ENCODE measurements at regions not wholly inside any gene's neighbourhood (a gene's known extent, or its start where the extent isn't known, plus 50 kb on each side); places are given as distances from the start of the nearest gene placed in this dataset.

GRCh38 chr2:63786471-63786870 is 55.2 kb upstream of the UGP2 start:
- Histone ChIP-seq H3K27me3 (no peaks in the 10 kb centered on the region), H3K27ac (replicated peaks in 1 of 4) (no peak overlapping the region), H3K9me3 (no peaks in the 10 kb centered on the region), H3K4me1 (peaks cover 0 to 3% (median 0%) of the 10 kb centered on the region in 4 donors), H3K4me3 (no peak overlapping the region), H3K36me3 (no peaks in the 10 kb centered on the region)
- DNase-seq (ENCODE audit: extremely low spot score) = no peak
- WGBS = 95% methylated on average over 3 of the region's 3 CpGs
- intact Hi-C loops (cut with DNase I) = no loop called here
- TF ChIP-seq POLR2AphosphoS5 (IDR thresholded peaks at IDR 0.05) (no peak), POLR2A (IDR thresholded peaks at IDR 0.05; ENCODE audit: low read depth) (no peak), EP300 (IDR thresholded peaks at IDR 0.05) (no peak)
- TF ChIP-seq, protein P1, sequence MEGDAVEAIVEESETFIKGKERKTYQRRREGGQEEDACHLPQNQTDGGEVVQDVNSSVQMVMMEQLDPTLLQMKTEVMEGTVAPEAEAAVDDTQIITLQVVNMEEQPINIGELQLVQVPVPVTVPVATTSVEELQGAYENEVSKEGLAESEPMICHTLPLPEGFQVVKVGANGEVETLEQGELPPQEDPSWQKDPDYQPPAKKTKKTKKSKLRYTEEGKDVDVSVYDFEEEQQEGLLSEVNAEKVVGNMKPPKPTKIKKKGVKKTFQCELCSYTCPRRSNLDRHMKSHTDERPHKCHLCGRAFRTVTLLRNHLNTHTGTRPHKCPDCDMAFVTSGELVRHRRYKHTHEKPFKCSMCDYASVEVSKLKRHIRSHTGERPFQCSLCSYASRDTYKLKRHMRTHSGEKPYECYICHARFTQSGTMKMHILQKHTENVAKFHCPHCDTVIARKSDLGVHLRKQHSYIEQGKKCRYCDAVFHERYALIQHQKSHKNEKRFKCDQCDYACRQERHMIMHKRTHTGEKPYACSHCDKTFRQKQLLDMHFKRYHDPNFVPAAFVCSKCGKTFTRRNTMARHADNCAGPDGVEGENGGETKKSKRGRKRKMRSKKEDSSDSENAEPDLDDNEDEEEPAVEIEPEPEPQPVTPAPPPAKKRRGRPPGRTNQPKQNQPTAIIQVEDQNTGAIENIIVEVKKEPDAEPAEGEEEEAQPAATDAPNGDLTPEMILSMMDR (IDR thresholded peaks at IDR 0.05) = no peak

- no peak for DNase-seq (ENCODE audit: extremely low spot score)
- intact Hi-C loops (cut with DNase I) = no loop called here
- Histone ChIP-seq H3K27ac (replicated peaks in 1 of 4) (no peak overlapping the region), H3K4me1 (peaks cover 0 to 3% (median 0%) of the 10 kb centered on the region in 4 donors), H3K27me3 (no peaks in the 10 kb centered on the region), H3K9me3 (no peaks in the 10 kb centered on the region), H3K4me3 (no peak overlapping the region), H3K36me3 (no peaks in the 10 kb centered on the region)
- WGBS = 79% methylated on average over 3 of the region's 3 CpGs
- TF ChIP-seq, protein P1 (IDR thresholded peaks at IDR 0.05) = no peak
- TF ChIP-seq EP300 (IDR thresholded peaks at IDR 0.05) (no peak), POLR2A (IDR thresholded peaks at IDR 0.05; ENCODE audit: low read depth) (no peak), POLR2AphosphoS5 (IDR thresholded peaks at IDR 0.05) (no peak)
Observed at GRCh38 chr2:63788071-63788470, 53.6 kb upstream of the UGP2 start.

DNA sequence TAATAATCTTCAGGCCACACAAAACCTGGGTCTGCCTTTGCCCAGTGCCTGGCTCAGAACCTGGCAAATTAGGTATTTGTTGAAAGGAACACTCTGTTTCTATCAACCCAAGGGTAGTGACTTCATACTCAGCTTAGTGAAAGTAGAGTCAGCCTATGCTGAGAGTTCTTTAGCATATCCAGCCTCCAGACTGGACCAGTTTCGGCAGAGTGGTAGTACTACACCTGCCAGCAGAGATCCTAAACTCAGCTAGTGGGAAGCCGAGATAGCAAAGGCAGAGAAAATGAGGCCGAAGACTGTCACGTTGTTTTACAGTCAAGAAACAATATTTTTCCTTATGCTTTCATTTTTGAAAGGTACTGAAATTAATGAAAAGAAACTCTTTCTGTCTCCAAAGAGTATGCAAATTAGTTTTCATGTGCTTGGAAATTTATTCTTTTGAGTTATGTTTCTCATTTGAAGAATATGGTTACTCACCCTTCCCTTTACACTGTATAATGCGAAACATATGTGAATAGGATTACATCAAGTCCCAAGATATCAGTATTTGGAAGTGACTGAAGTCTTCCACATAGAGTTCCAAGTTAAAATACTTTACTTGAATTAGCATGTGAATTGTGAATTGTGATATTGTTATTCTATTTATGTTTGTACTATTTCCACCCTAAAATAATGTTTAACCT is 52.2 kb upstream of the UGP2 start:
- H3K4me1 ChIP-seq = peaks cover 0 to 3% (median 0%) of the 10 kb centered on the region in 4 donors
- no peak overlapping the region for H3K4me3 ChIP-seq
- WGBS = 83% methylated on average over 5 of the region's 5 CpGs
- DNase-seq (ENCODE audit: extremely low spot score) = no peak
- intact Hi-C loops (cut with DNase I) = no loop called here
- H3K27me3 ChIP-seq = no peaks in the 10 kb centered on the region
- no peak for TF ChIP-seq POLR2AphosphoS5 (IDR thresholded peaks at IDR 0.05)
- TF ChIP-seq, protein P1 (IDR thresholded peaks at IDR 0.05) = no peak
- TF ChIP-seq POLR2A (IDR thresholded peaks at IDR 0.05; ENCODE audit: low read depth) = no peak
- no peak for TF ChIP-seq EP300 (IDR thresholded peaks at IDR 0.05)
- H3K36me3 ChIP-seq = no peaks in the 10 kb centered on the region
- H3K27ac ChIP-seq (replicated peaks in 1 of 4) = no peak overlapping the region
- H3K9me3 ChIP-seq = no peaks in the 10 kb centered on the region

GRCh38 chr2:63790491-63790890 is 51.2 kb upstream of the UGP2 start:
- Histone ChIP-seq H3K36me3 (no peaks in the 10 kb centered on the region), H3K27ac (replicated peaks in 1 of 4) (no peak overlapping the region), H3K9me3 (no peaks in the 10 kb centered on the region), H3K4me1 (peaks cover 0 to 3% (median 0%) of the 10 kb centered on the region in 4 donors), H3K4me3 (no peak overlapping the region), H3K27me3 (no peaks in the 10 kb centered on the region)
- TF ChIP-seq EP300 (IDR thresholded peaks at IDR 0.05) (no peak), POLR2A (IDR thresholded peaks at IDR 0.05; ENCODE audit: low read depth) (no peak), POLR2AphosphoS5 (IDR thresholded peaks at IDR 0.05) (no peak)
- TF ChIP-seq, protein P1 (IDR thresholded peaks at IDR 0.05) = no peak
- intact Hi-C loops (cut with DNase I) = no loop called here
- DNase-seq (ENCODE audit: extremely low spot score) = no peak
- 82% methylated on average over 2 of the region's 2 CpGs for WGBS

- H3K9me3 ChIP-seq = no peaks in the 10 kb centered on the region
- no peak overlapping the region for H3K27ac ChIP-seq (replicated peaks in 1 of 4)
- H3K36me3 ChIP-seq = no peaks in the 10 kb centered on the region
- no peak for DNase-seq (ENCODE audit: extremely low spot score)
- intact Hi-C loops (cut with DNase I) = no loop called here
- H3K4me1 ChIP-seq = peaks cover 0 to 3% (median 0%) of the 10 kb centered on the region in 4 donors
- 28% methylated on average over 1 of the region's 1 CpG for WGBS
- no peaks in the 10 kb centered on the region for H3K27me3 ChIP-seq
- no peak for TF ChIP-seq POLR2A (IDR thresholded peaks at IDR 0.05; ENCODE audit: low read depth)
- TF ChIP-seq POLR2AphosphoS5 (IDR thresholded peaks at IDR 0.05) = peak in 1 of 2 donors; percentile 11
- no peak overlapping the region for H3K4me3 ChIP-seq
Observed at GRCh38 chr2:63790906-63791305, 50.8 kb upstream of the UGP2 start.
